ENCODE measurements at regions not wholly inside any gene's neighbourhood (a gene's known extent, or its start where the extent isn't known, plus 50 kb on each side); places are given as distances from the start of the nearest gene placed in this dataset.

- TF ChIP-seq CTCF (conservative IDR thresholded peaks at IDR 0.05; ENCODE audit: low read depth, low read length) (no peak), EZH2 (IDR thresholded peaks at IDR 0.05; ENCODE audit: low read length, unreplicated experiment) (no peak)
These were observed 55.7 kb downstream of the MAFB start for GRCh38 chr20:40633123-40633850.
